Activated naive CD4-positive, alpha-beta T cell treated with anti-CD3 and anti-CD28 coated beads, Interleukin-2, amount 10 ng/mL, durations not matched to agents 7 days and 5 days (primary cell): ENCODE measurements at regions not wholly inside any gene's neighbourhood (a gene's known extent, or its start where the extent isn't known, plus 50 kb on each side); places are given as distances from the start of the nearest gene placed in this dataset.

Source experiments
- CTCF ChIA-PET: fragments of 350-600 bp; sonication (Branson Sonifier 250); formaldehyde crosslinking; loops from one replicate; lab custom pipeline; 2021; ENCODE audit warnings: antibody characterized with exemption; lab: Charles Lee
- DNase-seq: peaks from one replicate; pipeline ENCODE4 v3.0.0-alpha.2; 2020
- H3K27ac Mint-ChIP-seq: one replicate; pipeline ENCODE4 v1.8.0; 2021; ENCODE audit warnings: mild to moderate bottlenecking, moderate library complexity, mixed read lengths
- H3K27me3 Mint-ChIP-seq: one replicate; pipeline ENCODE4 v1.8.0; 2021; ENCODE audit warnings: mild to moderate bottlenecking, mixed read lengths
- H3K36me3 Mint-ChIP-seq: one replicate; pipeline ENCODE4 v1.8.0; 2021; ENCODE audit warnings: mixed read lengths
- H3K4me1 Mint-ChIP-seq: one replicate; pipeline ENCODE4 v1.8.0; 2021; ENCODE audit warnings: mixed read lengths
- H3K4me3 Mint-ChIP-seq: one replicate; pipeline ENCODE4 v1.8.0; 2021; ENCODE audit warnings: mild to moderate bottlenecking, moderate library complexity, mixed read lengths
- H3K9me3 Mint-ChIP-seq: one replicate; pipeline ENCODE4 v1.8.0; 2021; ENCODE audit warnings: mixed read lengths

- CTCF ChIA-PET = no interaction called here
- H3K4me1 Mint-ChIP-seq = no peaks in the 10 kb centered on the region
- no peak overlapping the region for H3K4me3 Mint-ChIP-seq
- no peaks in the 10 kb centered on the region for H3K9me3 Mint-ChIP-seq
- no peak overlapping the region for H3K27ac Mint-ChIP-seq
- no peak for DNase-seq
- H3K36me3 Mint-ChIP-seq = no peaks in the 10 kb centered on the region
- no peaks in the 10 kb centered on the region for H3K27me3 Mint-ChIP-seq
These were observed 121.3 kb upstream of the OSMR start for GRCh38 chr5:38724301-38725030.

GRCh38 chr5:38725371-38725865 lies 120.4 kb upstream of the OSMR start:
- CTCF ChIA-PET = no interaction called here
- DNase-seq = no peak
- H3K27me3 Mint-ChIP-seq = peaks cover 3% of the 10 kb centered on the region
- no peak overlapping the region for H3K4me3 Mint-ChIP-seq
- H3K9me3 Mint-ChIP-seq = no peaks in the 10 kb centered on the region
- H3K4me1 Mint-ChIP-seq = no peaks in the 10 kb centered on the region
- no peak overlapping the region for H3K27ac Mint-ChIP-seq
- H3K36me3 Mint-ChIP-seq = no peaks in the 10 kb centered on the region

GRCh38 chr5:38726279-38726678 lies 119.5 kb upstream of the OSMR start:
- DNase-seq = no peak
- Mint-ChIP-seq H3K9me3 (no peaks in the 10 kb centered on the region), H3K4me3 (no peak overlapping the region), H3K36me3 (no peaks in the 10 kb centered on the region), H3K27me3 (peaks cover 3% of the 10 kb centered on the region), H3K4me1 (no peaks in the 10 kb centered on the region), H3K27ac (no peak overlapping the region)
- CTCF ChIA-PET = no interaction called here

- H3K4me3 Mint-ChIP-seq = no peak overlapping the region
- DNase-seq = no peak
- H3K4me1 Mint-ChIP-seq = no peaks in the 10 kb centered on the region
- no peaks in the 10 kb centered on the region for H3K9me3 Mint-ChIP-seq
- peaks cover 3% of the 10 kb centered on the region for H3K27me3 Mint-ChIP-seq
- CTCF ChIA-PET = no interaction called here
- no peaks in the 10 kb centered on the region for H3K36me3 Mint-ChIP-seq
- no peak overlapping the region for H3K27ac Mint-ChIP-seq
These were observed 117.8 kb upstream of the OSMR start for GRCh38 chr5:38728029-38728428.

- no peak for DNase-seq
- no peaks in the 10 kb centered on the region for H3K4me1 Mint-ChIP-seq
- H3K4me3 Mint-ChIP-seq = no peak overlapping the region
- H3K27ac Mint-ChIP-seq = no peak overlapping the region
- peaks cover 7% of the 10 kb centered on the region for H3K27me3 Mint-ChIP-seq
- CTCF ChIA-PET = interaction anchor here (1.0 kb wide), 1 partner anchor 11 kb away, joined by 3 read pairs; no protein-coding TSS in a partner anchor
- no peaks in the 10 kb centered on the region for H3K36me3 Mint-ChIP-seq
- H3K9me3 Mint-ChIP-seq = no peaks in the 10 kb centered on the region
These were observed 114.4 kb upstream of the OSMR start for GRCh38 chr5:38731461-38731860.

GRCh38 chr5:38734353-38734752 lies 111.5 kb upstream of the OSMR start:
- Mint-ChIP-seq H3K9me3 (no peaks in the 10 kb centered on the region), H3K27ac (no peak overlapping the region), H3K27me3 (peaks cover 7% of the 10 kb centered on the region), H3K36me3 (no peaks in the 10 kb centered on the region), H3K4me3 (no peak overlapping the region), H3K4me1 (no peaks in the 10 kb centered on the region)
- CTCF ChIA-PET = interaction anchor here (1.7 kb wide), 1 partner anchor 292 kb away, joined by 3 read pairs; no protein-coding TSS in a partner anchor
- no peak for DNase-seq

- no peaks in the 10 kb centered on the region for H3K9me3 Mint-ChIP-seq
- H3K27ac Mint-ChIP-seq = no peak overlapping the region
- CTCF ChIA-PET = interaction anchor here (1.4 to 1.7 kb wide), 2 partner anchors 294 to 316 kb away, joined by 3 to 4 read pairs; no protein-coding TSS in a partner anchor
- no peaks in the 10 kb centered on the region for H3K4me1 Mint-ChIP-seq
- no peaks in the 10 kb centered on the region for H3K36me3 Mint-ChIP-seq
- peaks cover 4% of the 10 kb centered on the region for H3K27me3 Mint-ChIP-seq
- no peak overlapping the region for H3K4me3 Mint-ChIP-seq
- no peak for DNase-seq
These were observed 109.7 kb upstream of the OSMR start for GRCh38 chr5:38736089-38736488.

- H3K4me3 Mint-ChIP-seq = no peak overlapping the region
- peaks cover 5% of the 10 kb centered on the region for H3K9me3 Mint-ChIP-seq
- H3K4me1 Mint-ChIP-seq = no peaks in the 10 kb centered on the region
- H3K27me3 Mint-ChIP-seq = peaks cover 4% of the 10 kb centered on the region
- CTCF ChIA-PET = no interaction called here
- H3K36me3 Mint-ChIP-seq = no peaks in the 10 kb centered on the region
- no peak overlapping the region for H3K27ac Mint-ChIP-seq
- DNase-seq = no peak
These were observed 107.8 kb upstream of the OSMR start for GRCh38 chr5:38737976-38738375.

GRCh38 chr5:38739011-38739704 lies 106.7 kb upstream of the OSMR start:
- CTCF ChIA-PET = no interaction called here
- no peak for DNase-seq
- Mint-ChIP-seq H3K9me3 (peaks cover 14% of the 10 kb centered on the region), H3K4me3 (no peak overlapping the region), H3K27me3 (peaks cover 3% of the 10 kb centered on the region), H3K4me1 (no peaks in the 10 kb centered on the region), H3K36me3 (no peaks in the 10 kb centered on the region), H3K27ac (no peak overlapping the region)

GRCh38 chr5:38739705-38740045 lies 106.1 kb upstream of the OSMR start:
- no peaks in the 10 kb centered on the region for H3K4me1 Mint-ChIP-seq
- H3K9me3 Mint-ChIP-seq = peaks cover 14% of the 10 kb centered on the region
- CTCF ChIA-PET = no interaction called here

GRCh38 chr5:38742821-38743220 lies 103.0 kb upstream of the OSMR start:
- no peak overlapping the region for H3K4me3 Mint-ChIP-seq
- DNase-seq = no peak
- H3K9me3 Mint-ChIP-seq = peaks cover 14% of the 10 kb centered on the region
- CTCF ChIA-PET = no interaction called here
- no peaks in the 10 kb centered on the region for H3K27me3 Mint-ChIP-seq
- H3K27ac Mint-ChIP-seq = no peak overlapping the region
- H3K36me3 Mint-ChIP-seq = no peaks in the 10 kb centered on the region
- H3K4me1 Mint-ChIP-seq = no peaks in the 10 kb centered on the region

More at GRCh38 chr5:38739705-38740045, 106.1 kb upstream of the OSMR start:
- H3K27me3 Mint-ChIP-seq = no peaks in the 10 kb centered on the region
- DNase-seq = no peak
- no peak overlapping the region for H3K27ac Mint-ChIP-seq
- H3K36me3 Mint-ChIP-seq = no peaks in the 10 kb centered on the region
- H3K4me3 Mint-ChIP-seq = no peak overlapping the region

- CTCF ChIA-PET = no interaction called here
- no peaks in the 10 kb centered on the region for H3K36me3 Mint-ChIP-seq
- no peak overlapping the region for H3K27ac Mint-ChIP-seq
- no peaks in the 10 kb centered on the region for H3K4me1 Mint-ChIP-seq
- peaks cover 14% of the 10 kb centered on the region for H3K9me3 Mint-ChIP-seq
- H3K4me3 Mint-ChIP-seq = no peak overlapping the region
- H3K27me3 Mint-ChIP-seq = no peaks in the 10 kb centered on the region
- no peak for DNase-seq
These were observed 102.2 kb upstream of the OSMR start for GRCh38 chr5:38743562-38743961.

- no peaks in the 10 kb centered on the region for H3K27me3 Mint-ChIP-seq
- H3K4me1 Mint-ChIP-seq = no peaks in the 10 kb centered on the region
- CTCF ChIA-PET = no interaction called here
- H3K4me3 Mint-ChIP-seq = no peak overlapping the region
- DNase-seq = no peak
- no peaks in the 10 kb centered on the region for H3K36me3 Mint-ChIP-seq
- H3K9me3 Mint-ChIP-seq = peaks cover 14% of the 10 kb centered on the region
- no peak overlapping the region for H3K27ac Mint-ChIP-seq
These were observed 99.7 kb upstream of the OSMR start for GRCh38 chr5:38745836-38746732.

GRCh38 chr5:38749861-38750260 lies 96.0 kb upstream of the OSMR start:
- Mint-ChIP-seq H3K27me3 (no peaks in the 10 kb centered on the region), H3K36me3 (no peaks in the 10 kb centered on the region), H3K9me3 (no peaks in the 10 kb centered on the region), H3K27ac (no peak overlapping the region), H3K4me3 (no peak overlapping the region), H3K4me1 (no peaks in the 10 kb centered on the region)
- CTCF ChIA-PET = no interaction called here
- DNase-seq = no peak
